Spleen (tissue), 11 donors: ENCODE measurements at regions not wholly inside any gene's neighbourhood (a gene's known extent, or its start where the extent isn't known, plus 50 kb on each side); places are given as distances from the start of the nearest gene placed in this dataset.
"Not testable (repeated sequence)": the region's sequence is repeated elsewhere in the genome, so short reads cannot be mapped to it uniquely, and the experiment has no call there.

Experiments used
- DNase-seq: peaks from one replicate; pipeline ENCODE4 v3.0.0-alpha.2; 2020
- H3K27ac ChIP-seq, 8 donors: fragments of 200-600 bp; sonication (generic) in 7 of 8; 1 replicate in 4 of 8; 2 replicates in 4 of 8; pipeline versions ENCODE4 v1.5.0 to v1.8.0; 2016 to 2021; ENCODE audit warnings: inconsistent platforms in 4 of 8, mild to moderate bottlenecking in 4 of 8, moderate library complexity in 1 of 8
- H3K27me3 ChIP-seq, 7 donors: fragments of 200-600 bp; sonication (generic) in 6 of 7; replicated peaks in 1 of 7; 1 replicate in 4 of 7; 2 replicates in 3 of 7; pipeline versions ENCODE4 v1.5.0 to v1.8.0; 2016 to 2021; ENCODE audit warnings: inconsistent platforms in 3 of 7, mild to moderate bottlenecking in 1 of 7
- H3K36me3 ChIP-seq, 6 donors: fragments of 200-600 bp; sonication (generic) in 5 of 6; 1 replicate in 4 of 6; 2 replicates in 2 of 6; pipeline versions ENCODE4 v1.5.0 to v1.8.0; 2016 to 2021; ENCODE audit warnings: inconsistent platforms in 2 of 6
- H3K4me1 ChIP-seq, 6 donors: fragments of 200-600 bp; sonication (generic) in 5 of 6; 1 replicate in 3 of 6; 2 replicates in 3 of 6; pipeline versions ENCODE4 v1.5.0 to v1.8.0; 2016 to 2021; ENCODE audit warnings: inconsistent platforms in 3 of 6
- H3K4me3 ChIP-seq, 8 donors: fragments of 200-600 bp; sonication (generic) in 7 of 8; 1 replicate in 4 of 8; 2 replicates in 4 of 8; pipeline versions ENCODE4 v1.5.0 to v1.8.0; 2016 to 2021; ENCODE audit warnings: inconsistent platforms in 4 of 8, mild to moderate bottlenecking in 4 of 8, moderate library complexity in 2 of 8
- H3K9me3 ChIP-seq, 8 donors: fragments of 200-600 bp; sonication (generic) in 7 of 8; 1 replicate in 4 of 8; 2 replicates in 4 of 8; pipeline versions ENCODE4 v1.5.0 to v1.8.0; 2016 to 2021; ENCODE audit warnings: inconsistent platforms in 4 of 8
- POLR2A ChIP-seq, 3 donors: fragments of 450-650 bp; IDR thresholded peaks; one replicate each; pipeline ENCODE4 v1.5.1; 2017; ENCODE audit warnings: antibody characterized with exemption in 3 of 3, mild to moderate bottlenecking in 1 of 3
- POLR2AphosphoS5 ChIP-seq, 3 donors: sonication (generic); formaldehyde crosslinking; IDR thresholded peaks; one replicate each; pipeline ENCODE4 v1.5.1; 2017; ENCODE audit warnings: antibody characterized with exemption in 3 of 3
- WGBS, 5 donors: extraction: QIAGEN DNeasy Blood & Tissue Kit in 3 of 5; methylation state at CpG; one replicate each; pipeline versions ENCODE4 v1.1.5 to v1.1.7; 2013 to 2018; 5-methylcytosine and 5-hydroxymethylcytosine counted together
- intact Hi-C: fragments of 100-400 bp; cut with DNase I; formaldehyde crosslinking; loops from one replicate; pipeline ENCODE4 v1.15.0; 2023; ENCODE audit warnings: low total_unique reads
- TF ChIP-seq, protein P1 (sequence below), 11 experiments: fragments of 200-600 bp in 7 of 11; fragments of 450-650 bp in 4 of 11; sonication (generic) in 4 of 11; IDR thresholded peaks in 8 of 11; conservative IDR thresholded peaks in 3 of 11; 1 replicate in 7 of 11; 2 replicates in 4 of 11; pipeline versions ENCODE4 v1.4.0 to v1.8.0; 2016 to 2021; ENCODE audit warnings: antibody characterized with exemption in 11 of 11, inconsistent platforms in 4 of 11, mild to moderate bottlenecking in 1 of 11
- donor health status: healthy with polysubstance abuse.
- donor health status: DM: no; HTN: no; CAD: no; lungs with moderate emphysema.
- donor health status: DM: no; HTN: no; CAD: no.
- donor health status: Bipolar disorder and iron deficiency.
- donor health status: healthy.
- donor health status: DM: no; HTN: no; CAD: no.
- donor health status: DM: yes; HTN: yes; CAD: no.

DNA sequence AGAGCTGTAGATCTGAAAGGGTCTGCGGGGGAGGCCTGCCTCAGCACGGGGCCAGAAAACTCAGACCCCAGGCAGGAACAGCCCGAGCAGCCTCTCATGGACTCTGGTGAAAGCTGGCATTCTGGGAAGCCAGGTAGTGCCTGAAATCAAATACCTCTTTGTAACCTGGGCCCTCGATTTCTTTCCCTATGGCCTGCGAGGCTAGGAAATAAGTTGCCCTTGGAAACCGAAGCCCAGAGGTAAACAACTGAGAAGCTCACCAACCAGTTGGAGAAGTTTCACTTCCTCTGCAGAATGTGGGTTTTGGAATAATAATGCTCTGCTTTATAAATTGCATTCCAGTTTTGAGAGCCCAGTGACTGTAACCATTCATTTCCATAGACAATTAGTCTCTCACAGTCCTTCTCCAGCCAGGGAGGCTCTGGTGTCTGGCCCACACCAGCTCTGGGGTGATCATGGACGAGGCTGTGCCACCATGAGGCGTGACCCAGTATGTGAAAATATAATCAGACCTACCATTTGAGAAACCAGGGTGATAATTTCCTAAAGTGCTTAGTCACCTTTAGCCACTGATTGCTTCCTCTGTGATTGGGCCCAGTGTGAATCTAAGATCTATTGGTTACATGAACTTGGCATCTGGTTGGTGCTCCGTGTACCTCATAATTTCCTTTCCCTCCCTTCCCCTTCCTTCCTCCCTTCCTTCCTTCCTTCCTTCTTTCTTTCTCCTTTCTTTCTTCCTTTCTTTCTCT, 133.1 kb upstream of the PELI1 start:
- Histone ChIP-seq H3K4me3 (peak overlapping the region in 1 of 8 donors; percentile 40), H3K4me1 (peaks cover 13 to 63% (median 30%) of the 10 kb centered on the region in 6 donors), H3K27ac (peak overlapping the region in 7 of 8 donors; percentile 27 to 96 (median 75)), H3K27me3 (no peaks in the 10 kb centered on the region), H3K36me3 (no peaks in the 10 kb centered on the region), H3K9me3 (no peaks in the 10 kb centered on the region)
- peak in 1 of 3 donors; percentile 20 for TF ChIP-seq POLR2AphosphoS5 (IDR thresholded peaks at IDR 0.05)
- TF ChIP-seq, protein P1, sequence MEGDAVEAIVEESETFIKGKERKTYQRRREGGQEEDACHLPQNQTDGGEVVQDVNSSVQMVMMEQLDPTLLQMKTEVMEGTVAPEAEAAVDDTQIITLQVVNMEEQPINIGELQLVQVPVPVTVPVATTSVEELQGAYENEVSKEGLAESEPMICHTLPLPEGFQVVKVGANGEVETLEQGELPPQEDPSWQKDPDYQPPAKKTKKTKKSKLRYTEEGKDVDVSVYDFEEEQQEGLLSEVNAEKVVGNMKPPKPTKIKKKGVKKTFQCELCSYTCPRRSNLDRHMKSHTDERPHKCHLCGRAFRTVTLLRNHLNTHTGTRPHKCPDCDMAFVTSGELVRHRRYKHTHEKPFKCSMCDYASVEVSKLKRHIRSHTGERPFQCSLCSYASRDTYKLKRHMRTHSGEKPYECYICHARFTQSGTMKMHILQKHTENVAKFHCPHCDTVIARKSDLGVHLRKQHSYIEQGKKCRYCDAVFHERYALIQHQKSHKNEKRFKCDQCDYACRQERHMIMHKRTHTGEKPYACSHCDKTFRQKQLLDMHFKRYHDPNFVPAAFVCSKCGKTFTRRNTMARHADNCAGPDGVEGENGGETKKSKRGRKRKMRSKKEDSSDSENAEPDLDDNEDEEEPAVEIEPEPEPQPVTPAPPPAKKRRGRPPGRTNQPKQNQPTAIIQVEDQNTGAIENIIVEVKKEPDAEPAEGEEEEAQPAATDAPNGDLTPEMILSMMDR (IDR thresholded peaks at IDR 0.05 in 8 of 11, conservative IDR thresholded peaks at IDR 0.05 in 3 of 11), result no peak
- intact Hi-C loops, result no loop called here
- no peak for DNase-seq
- WGBS, 5 donors, result 65 to 79% (median 72%) methylated on average over 9 of the region's 9 CpGs

DNA sequence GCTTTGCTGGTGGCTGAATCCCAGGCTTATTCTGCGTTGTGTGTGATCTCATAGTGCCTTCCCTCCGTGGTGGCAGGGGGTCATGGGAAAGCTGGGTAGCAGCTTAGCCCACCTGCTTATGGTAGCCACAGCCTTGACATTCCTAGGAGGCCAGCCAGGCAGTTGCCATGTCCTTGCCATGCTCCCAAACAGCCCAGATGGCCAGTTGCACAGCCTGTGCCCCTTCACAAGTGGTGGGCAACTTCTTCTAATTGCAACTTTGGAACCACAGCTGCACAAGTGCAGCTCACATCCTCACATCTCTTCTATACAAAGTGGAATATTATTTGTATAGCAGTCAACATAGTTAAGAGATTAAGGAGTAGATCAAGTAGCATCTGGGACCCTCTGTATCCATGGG, 136.6 kb upstream of the PELI1 start:
- 83 to 93% methylated on average over 2 of the region's 2 CpGs; no CpG with 5 or more reads in 3 of the 5 donors for WGBS, 5 donors
- H3K27ac ChIP-seq, H3K9me3 ChIP-seq, intact Hi-C loops, H3K4me3 ChIP-seq, DNase-seq, H3K27me3 ChIP-seq, H3K36me3 ChIP-seq: not testable (repeated sequence)
- H3K4me1 ChIP-seq, result peaks cover 2 to 57% (median 24%) of the 10 kb centered on the region in 6 donors

DNA sequence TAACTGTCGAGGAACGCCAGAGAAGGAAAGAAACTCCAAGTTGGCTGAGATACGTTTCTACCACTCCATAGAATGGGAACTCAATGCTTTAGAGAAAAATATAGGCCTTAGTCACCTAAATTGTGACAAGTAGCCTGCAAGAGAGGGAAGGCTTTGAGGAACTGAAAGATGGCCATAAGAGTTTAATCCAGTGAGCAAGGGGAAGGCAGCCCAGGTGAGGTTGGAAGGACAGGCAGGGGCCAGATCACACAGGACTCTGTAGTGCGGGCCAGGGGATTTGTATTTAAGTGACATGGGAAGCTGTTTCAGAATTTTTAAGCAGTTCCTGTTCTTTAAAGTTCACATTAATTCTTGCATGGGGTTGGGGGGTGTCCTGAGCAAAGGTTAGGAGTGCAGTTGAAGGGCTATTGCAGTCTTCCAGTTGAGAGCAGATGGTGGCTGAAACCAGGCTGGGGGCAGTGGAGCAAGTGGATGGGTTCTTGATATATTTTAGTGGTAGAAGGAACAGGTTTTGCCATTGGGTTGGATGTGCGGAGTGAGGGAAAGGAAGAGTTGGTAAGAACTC, 138.9 kb upstream of the PELI1 start:
- Histone ChIP-seq H3K4me3 (peak overlapping the region in 1 of 8 donors; percentile 45), H3K36me3 (peaks cover 0 to 9% (median 0%) of the 10 kb centered on the region in 6 donors), H3K9me3 (no peaks in the 10 kb centered on the region), H3K27ac (peak overlapping the region; percentile 1 to 82 (median 74)), H3K27me3 (no peaks in the 10 kb centered on the region), H3K4me1 (peaks cover 2 to 37% (median 16%) of the 10 kb centered on the region in 6 donors)
- no peak for DNase-seq
- TF ChIP-seq, protein P1 (IDR thresholded peaks at IDR 0.05 in 8 of 11, conservative IDR thresholded peaks at IDR 0.05 in 3 of 11), result no peak
- no peak for TF ChIP-seq POLR2AphosphoS5 (IDR thresholded peaks at IDR 0.05)
- TF ChIP-seq POLR2A (IDR thresholded peaks at IDR 0.05), result no peak
- intact Hi-C loops, result no loop called here
- 89 to 96% (median 94%) methylated on average over 5 of the region's 5 CpGs for WGBS, 5 donors

DNA sequence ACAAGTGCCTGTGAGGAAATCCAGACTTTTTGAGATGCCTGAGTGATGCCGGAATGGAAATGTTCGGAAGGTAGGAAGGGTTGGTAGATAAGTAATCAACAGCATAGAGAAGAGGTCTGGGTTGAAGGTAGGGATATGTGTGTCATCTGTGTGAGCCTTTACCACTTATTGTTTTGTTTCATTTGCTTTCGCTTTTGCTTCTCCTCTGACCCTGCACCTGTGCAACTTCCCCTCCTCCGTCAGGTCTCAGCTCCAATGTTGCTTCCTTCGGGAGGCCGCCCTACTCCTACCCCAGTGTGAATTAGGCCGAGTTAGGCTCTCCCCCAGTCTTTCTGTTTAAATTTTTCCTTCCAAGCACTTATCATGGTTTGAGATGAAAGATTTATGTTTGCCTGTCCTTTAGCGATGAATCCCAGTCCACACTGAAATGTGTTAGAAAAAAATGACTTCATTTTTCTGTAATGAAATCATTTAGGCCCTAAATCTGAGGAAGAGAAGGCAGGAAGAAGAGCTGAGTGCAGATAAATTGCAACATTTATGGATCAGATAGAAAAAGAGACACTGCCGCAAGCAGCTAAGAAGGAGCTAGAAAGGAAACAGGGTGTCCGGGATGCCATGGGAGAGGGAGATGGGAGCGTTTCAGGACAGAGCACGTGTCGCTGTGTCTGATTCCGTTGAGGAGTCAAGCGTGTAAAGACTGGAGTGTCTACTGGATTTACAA, 139.6 kb upstream of the PELI1 start:
- DNase-seq, result no peak
- peak overlapping the region in 2 of 8 donors; percentile 13 to 45 for H3K4me3 ChIP-seq
- TF ChIP-seq, protein P1 (IDR thresholded peaks at IDR 0.05 in 8 of 11, conservative IDR thresholded peaks at IDR 0.05 in 3 of 11), result no peak
- peak in 1 of 3 donors; percentile 29 for TF ChIP-seq POLR2AphosphoS5 (IDR thresholded peaks at IDR 0.05)
- peak overlapping the region; percentile 1 to 82 (median 74) for H3K27ac ChIP-seq
- WGBS, 5 donors, result 50 to 60% (median 57%) methylated on average over 15 of the region's 15 CpGs
- intact Hi-C loops, result no loop called here
- peaks cover 2 to 31% (median 16%) of the 10 kb centered on the region in 6 donors for H3K4me1 ChIP-seq
- H3K36me3 ChIP-seq, result peaks cover 0 to 15% (median 0%) of the 10 kb centered on the region in 6 donors
- no peaks in the 10 kb centered on the region for H3K9me3 ChIP-seq
- no peaks in the 10 kb centered on the region for H3K27me3 ChIP-seq
